ENCODE measurements at regions not wholly inside any gene's neighbourhood (a gene's known extent, or its start where the extent isn't known, plus 50 kb on each side); places are given as distances from the start of the nearest gene placed in this dataset.

DNA sequence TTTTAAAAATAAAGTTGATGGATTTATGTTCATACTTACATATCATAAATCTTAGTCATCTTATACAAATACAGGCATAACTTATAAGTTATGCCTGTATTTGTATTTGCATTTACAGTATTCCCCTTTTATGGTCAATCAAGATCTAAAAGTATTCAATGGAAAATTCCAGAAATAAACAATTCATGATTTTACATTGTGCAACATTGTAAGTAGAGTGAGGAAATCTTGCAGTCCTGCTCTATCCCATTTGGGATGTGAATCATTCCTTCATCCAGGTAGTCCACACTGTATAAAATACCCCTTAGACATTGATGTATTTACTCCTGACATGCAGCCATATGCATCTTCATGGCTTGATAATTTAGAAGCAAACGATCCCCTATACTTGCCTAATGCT is 795.3 kb downstream of the SLITRK1 start:
- no peaks in the 10 kb centered on the region for H3K9me3 ChIP-seq (ENCODE audit: control insufficient read depth, insufficient read depth, low read depth, low read length)
- no peak for TF ChIP-seq OSR2 (tag by site-specific recombination; IDR thresholded peaks at IDR 0.05)
- no peaks in the 10 kb centered on the region for H3K36me3 ChIP-seq (ENCODE audit: control insufficient read depth in 2 of 2, insufficient read depth in 1 of 2, low read length in 2 of 2)
- ChIA-PET CTCF (no interaction called here), POLR2A (no interaction called here)
- no peak overlapping the region for H3K4me3 ChIP-seq (ENCODE audit: low read depth, low read length)
- no peak overlapping the region for H3K27ac ChIP-seq (ENCODE audit: extremely low read depth, low read depth, low read length)
- no peaks in the 10 kb centered on the region for H3K4me1 ChIP-seq (ENCODE audit: control insufficient read depth, insufficient read depth, low read length)

DNA sequence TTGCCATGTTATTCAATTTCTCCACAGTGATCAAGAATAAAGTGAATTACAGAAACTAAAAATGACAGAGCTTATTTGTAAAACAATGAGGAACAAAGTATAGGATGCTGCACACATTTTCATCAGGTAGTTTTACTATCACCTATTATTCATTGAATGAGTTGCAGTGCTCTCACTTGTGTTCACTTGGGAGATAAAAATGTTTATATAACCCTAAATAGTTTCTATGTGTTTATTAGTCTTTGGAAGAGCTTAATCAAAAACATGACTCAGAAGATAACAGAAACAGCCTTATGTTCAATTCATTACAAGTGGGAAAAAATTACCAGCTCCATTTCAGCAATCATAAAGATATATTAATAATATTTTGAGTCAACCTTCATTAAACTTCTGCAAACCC is 796.2 kb downstream of the SLITRK1 start:
- no peak overlapping the region for H3K4me3 ChIP-seq (ENCODE audit: low read depth, low read length)
- no peaks in the 10 kb centered on the region for H3K36me3 ChIP-seq (ENCODE audit: control insufficient read depth in 2 of 2, insufficient read depth in 1 of 2, low read length in 2 of 2)
- H3K4me1 ChIP-seq (ENCODE audit: control insufficient read depth, insufficient read depth, low read length): no peaks in the 10 kb centered on the region
- no peaks in the 10 kb centered on the region for H3K9me3 ChIP-seq (ENCODE audit: control insufficient read depth, insufficient read depth, low read depth, low read length)
- H3K27ac ChIP-seq (ENCODE audit: extremely low read depth, low read depth, low read length): no peak overlapping the region
- no peak for TF ChIP-seq ZNF239 (tag by site-specific recombination; IDR thresholded peaks at IDR 0.05)
- ChIA-PET POLR2A (no interaction called here), CTCF (no interaction called here)

DNA sequence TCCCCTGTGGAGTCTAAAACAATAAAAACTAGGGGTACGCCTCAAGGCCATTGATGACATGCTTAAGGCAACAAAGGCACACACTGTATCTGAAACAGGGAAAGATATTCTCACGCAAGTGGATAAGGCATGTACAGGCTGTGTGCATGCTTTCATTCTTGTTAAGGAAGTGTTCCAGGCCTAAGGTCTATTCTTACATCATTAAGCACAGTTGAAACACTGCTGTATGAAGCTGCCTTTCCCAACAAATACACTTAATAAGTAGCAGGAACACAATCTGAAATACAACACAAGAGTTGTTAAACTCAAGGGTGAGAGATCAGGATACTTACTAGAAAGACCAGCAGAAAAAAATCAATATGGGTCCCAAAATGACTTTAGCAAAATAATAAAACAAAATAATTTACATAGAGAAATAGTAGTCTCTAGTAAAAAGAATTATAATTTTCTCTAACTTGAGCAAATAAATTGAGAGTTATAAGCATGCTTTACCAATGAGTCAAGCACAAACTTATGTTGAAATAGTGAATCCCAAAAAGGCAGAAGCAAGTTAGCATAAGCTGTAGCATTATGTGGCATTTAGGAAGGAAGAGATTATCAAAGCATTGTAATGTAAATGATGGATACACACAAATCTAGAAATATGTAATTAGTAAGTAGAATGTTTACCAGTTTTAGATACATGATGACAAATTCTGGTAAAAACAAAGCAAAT is 796.9 kb downstream of the SLITRK1 start:
- Histone ChIP-seq H3K9me3 (ENCODE audit: control insufficient read depth, insufficient read depth, low read depth, low read length) (no peaks in the 10 kb centered on the region), H3K4me3 (ENCODE audit: low read depth, low read length) (no peak overlapping the region), H3K36me3 (ENCODE audit: control insufficient read depth in 2 of 2, insufficient read depth in 1 of 2, low read length in 2 of 2) (no peaks in the 10 kb centered on the region), H3K27ac (ENCODE audit: extremely low read depth, low read depth, low read length) (no peak overlapping the region), H3K4me1 (ENCODE audit: control insufficient read depth, insufficient read depth, low read length) (no peaks in the 10 kb centered on the region)
- TF ChIP-seq, protein P1, sequence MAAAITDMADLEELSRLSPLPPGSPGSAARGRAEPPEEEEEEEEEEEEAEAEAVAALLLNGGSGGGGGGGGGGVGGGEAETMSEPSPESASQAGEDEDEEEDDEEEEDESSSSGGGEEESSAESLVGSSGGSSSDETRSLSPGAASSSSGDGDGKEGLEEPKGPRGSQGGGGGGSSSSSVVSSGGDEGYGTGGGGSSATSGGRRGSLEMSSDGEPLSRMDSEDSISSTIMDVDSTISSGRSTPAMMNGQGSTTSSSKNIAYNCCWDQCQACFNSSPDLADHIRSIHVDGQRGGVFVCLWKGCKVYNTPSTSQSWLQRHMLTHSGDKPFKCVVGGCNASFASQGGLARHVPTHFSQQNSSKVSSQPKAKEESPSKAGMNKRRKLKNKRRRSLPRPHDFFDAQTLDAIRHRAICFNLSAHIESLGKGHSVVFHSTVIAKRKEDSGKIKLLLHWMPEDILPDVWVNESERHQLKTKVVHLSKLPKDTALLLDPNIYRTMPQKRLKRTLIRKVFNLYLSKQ (tag by site-specific recombination; IDR thresholded peaks at IDR 0.05; ENCODE audit: borderline replicate concordance): no peak
- TF ChIP-seq ZNF670 (tag by site-specific recombination; IDR thresholded peaks at IDR 0.05; ENCODE audit: low read depth) (no peak), ZNF214 (tag by site-specific recombination; IDR thresholded peaks at IDR 0.05; ENCODE audit: borderline replicate concordance) (no peak), ZBTB20 (tag by site-specific recombination; IDR thresholded peaks at IDR 0.05) (no peak), ZNF843 (tag by site-specific recombination; IDR thresholded peaks at IDR 0.05) (no peak), ZBTB21 (tag by site-specific recombination; IDR thresholded peaks at IDR 0.05) (no peak), SP3 (tag by site-specific recombination; IDR thresholded peaks at IDR 0.05) (no peak), ZNF350 (tag by site-specific recombination; IDR thresholded peaks at IDR 0.05) (no peak), FEZF1 (tag by site-specific recombination; IDR thresholded peaks at IDR 0.05) (no peak), ZEB2 (tag by site-specific recombination; IDR thresholded peaks at IDR 0.05) (no peak), KLF9 (tag by site-specific recombination; IDR thresholded peaks at IDR 0.05; ENCODE audit: low read depth) (no peak), ZBTB1 (tag by site-specific recombination; IDR thresholded peaks at IDR 0.05) (no peak), ZNF416 (tag by site-specific recombination; IDR thresholded peaks at IDR 0.05) (no peak), SCRT1 (tag by site-specific recombination; IDR thresholded peaks at IDR 0.05; ENCODE audit: borderline replicate concordance) (no peak), ZNF555 (tag by site-specific recombination; conservative IDR thresholded peaks at IDR 0.05) (no peak)
- TF ChIP-seq, protein P2, sequence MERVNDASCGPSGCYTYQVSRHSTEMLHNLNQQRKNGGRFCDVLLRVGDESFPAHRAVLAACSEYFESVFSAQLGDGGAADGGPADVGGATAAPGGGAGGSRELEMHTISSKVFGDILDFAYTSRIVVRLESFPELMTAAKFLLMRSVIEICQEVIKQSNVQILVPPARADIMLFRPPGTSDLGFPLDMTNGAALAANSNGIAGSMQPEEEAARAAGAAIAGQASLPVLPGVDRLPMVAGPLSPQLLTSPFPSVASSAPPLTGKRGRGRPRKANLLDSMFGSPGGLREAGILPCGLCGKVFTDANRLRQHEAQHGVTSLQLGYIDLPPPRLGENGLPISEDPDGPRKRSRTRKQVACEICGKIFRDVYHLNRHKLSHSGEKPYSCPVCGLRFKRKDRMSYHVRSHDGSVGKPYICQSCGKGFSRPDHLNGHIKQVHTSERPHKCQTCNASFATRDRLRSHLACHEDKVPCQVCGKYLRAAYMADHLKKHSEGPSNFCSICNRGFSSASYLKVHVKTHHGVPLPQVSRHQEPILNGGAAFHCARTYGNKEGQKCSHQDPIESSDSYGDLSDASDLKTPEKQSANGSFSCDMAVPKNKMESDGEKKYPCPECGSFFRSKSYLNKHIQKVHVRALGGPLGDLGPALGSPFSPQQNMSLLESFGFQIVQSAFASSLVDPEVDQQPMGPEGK (tag by site-specific recombination; IDR thresholded peaks at IDR 0.05): no peak
- TF ChIP-seq, protein P3, sequence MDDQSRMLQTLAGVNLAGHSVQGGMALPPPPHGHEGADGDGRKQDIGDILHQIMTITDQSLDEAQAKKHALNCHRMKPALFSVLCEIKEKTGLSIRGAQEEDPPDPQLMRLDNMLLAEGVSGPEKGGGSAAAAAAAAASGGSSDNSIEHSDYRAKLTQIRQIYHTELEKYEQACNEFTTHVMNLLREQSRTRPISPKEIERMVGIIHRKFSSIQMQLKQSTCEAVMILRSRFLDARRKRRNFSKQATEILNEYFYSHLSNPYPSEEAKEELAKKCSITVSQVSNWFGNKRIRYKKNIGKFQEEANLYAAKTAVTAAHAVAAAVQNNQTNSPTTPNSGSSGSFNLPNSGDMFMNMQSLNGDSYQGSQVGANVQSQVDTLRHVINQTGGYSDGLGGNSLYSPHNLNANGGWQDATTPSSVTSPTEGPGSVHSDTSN (CRISPR knock-in tag; IDR thresholded peaks at IDR 0.05): no peak
- TF ChIP-seq, protein P4, sequence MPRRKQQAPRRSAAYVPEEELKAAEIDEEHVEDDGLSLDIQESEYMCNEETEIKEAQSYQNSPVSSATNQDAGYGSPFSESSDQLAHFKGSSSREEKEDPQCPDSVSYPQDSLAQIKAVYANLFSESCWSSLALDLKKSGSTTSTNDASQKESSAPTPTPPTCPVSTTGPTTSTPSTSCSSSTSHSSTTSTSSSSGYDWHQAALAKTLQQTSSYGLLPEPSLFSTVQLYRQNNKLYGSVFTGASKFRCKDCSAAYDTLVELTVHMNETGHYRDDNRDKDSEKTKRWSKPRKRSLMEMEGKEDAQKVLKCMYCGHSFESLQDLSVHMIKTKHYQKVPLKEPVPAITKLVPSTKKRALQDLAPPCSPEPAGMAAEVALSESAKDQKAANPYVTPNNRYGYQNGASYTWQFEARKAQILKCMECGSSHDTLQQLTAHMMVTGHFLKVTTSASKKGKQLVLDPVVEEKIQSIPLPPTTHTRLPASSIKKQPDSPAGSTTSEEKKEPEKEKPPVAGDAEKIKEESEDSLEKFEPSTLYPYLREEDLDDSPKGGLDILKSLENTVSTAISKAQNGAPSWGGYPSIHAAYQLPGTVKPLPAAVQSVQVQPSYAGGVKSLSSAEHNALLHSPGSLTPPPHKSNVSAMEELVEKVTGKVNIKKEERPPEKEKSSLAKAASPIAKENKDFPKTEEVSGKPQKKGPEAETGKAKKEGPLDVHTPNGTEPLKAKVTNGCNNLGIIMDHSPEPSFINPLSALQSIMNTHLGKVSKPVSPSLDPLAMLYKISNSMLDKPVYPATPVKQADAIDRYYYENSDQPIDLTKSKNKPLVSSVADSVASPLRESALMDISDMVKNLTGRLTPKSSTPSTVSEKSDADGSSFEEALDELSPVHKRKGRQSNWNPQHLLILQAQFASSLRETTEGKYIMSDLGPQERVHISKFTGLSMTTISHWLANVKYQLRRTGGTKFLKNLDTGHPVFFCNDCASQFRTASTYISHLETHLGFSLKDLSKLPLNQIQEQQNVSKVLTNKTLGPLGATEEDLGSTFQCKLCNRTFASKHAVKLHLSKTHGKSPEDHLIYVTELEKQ (tag by site-specific recombination; IDR thresholded peaks at IDR 0.05; ENCODE audit: borderline replicate concordance): no peak
- ChIA-PET CTCF (no interaction called here), POLR2A (no interaction called here)
